SK-N-SH treated with all-trans-retinoic acid at 6 μM for 48 hours (cell line): ENCODE measurements at regions not wholly inside any gene's neighbourhood (a gene's known extent, or its start where the extent isn't known, plus 50 kb on each side); places are given as distances from the start of the nearest gene placed in this dataset.
A peak's percentile ranks its signal among the peaks of the same experiment; 100 is the strongest.

ENCODE experiments used
- ARNTL ChIP-seq: fragments of 450-650 bp; formaldehyde crosslinking; IDR thresholded peaks from 2 replicates; pipeline ENCODE4 v1.5.0; 2020; ENCODE audit warnings: low read depth, mild to moderate bottlenecking, moderate library complexity, borderline replicate concordance
- BACH2 ChIP-seq: fragments of 250-450 bp; sonication (Bioruptor Pico); IDR thresholded peaks from 2 replicates; pipeline ENCODE4 v1.9.0; 2021; ENCODE audit warnings: mild to moderate bottlenecking, borderline replicate concordance
- GLIS3 ChIP-seq: fragments of 250-450 bp; sonication (Bioruptor Pico); IDR thresholded peaks from 2 replicates; pipeline ENCODE4 v1.5.0; 2020; ENCODE audit warnings: mild to moderate bottlenecking, moderate library complexity
- PPARA ChIP-seq: fragments of 250-450 bp; sonication (Bioruptor Pico); IDR thresholded peaks from 2 replicates; pipeline ENCODE4 v1.5.0; 2020; ENCODE audit warnings: mild to moderate bottlenecking, borderline replicate concordance
- RARB ChIP-seq: fragments of 250-450 bp; sonication (Bioruptor Pico); IDR thresholded peaks from 2 replicates; pipeline ENCODE4 v1.8.0; 2021; ENCODE audit warnings: mild to moderate bottlenecking, moderate library complexity
- TCF4 ChIP-seq: fragments of 250-450 bp; sonication (Bioruptor Pico); IDR thresholded peaks from 2 replicates; pipeline ENCODE4 v1.8.0; 2021; ENCODE audit warnings: mild to moderate bottlenecking, moderate library complexity, borderline replicate concordance
- TOX ChIP-seq: fragments of 250-450 bp; sonication (Bioruptor Pico); IDR thresholded peaks from 2 replicates; pipeline ENCODE4 v1.8.0; 2021; ENCODE audit warnings: mild to moderate bottlenecking, moderate library complexity, borderline replicate concordance
- ZFP3 ChIP-seq: fragments of 250-450 bp; sonication (Bioruptor Pico); IDR thresholded peaks from 2 replicates; pipeline ENCODE4 v1.5.0; 2020; ENCODE audit warnings: mild to moderate bottlenecking, moderate library complexity
- ZFP30 ChIP-seq: fragments of 450-650 bp; formaldehyde crosslinking; IDR thresholded peaks from 2 replicates; pipeline ENCODE4 v1.5.0; 2022; ENCODE audit warnings: mild to moderate bottlenecking, moderate library complexity
- ZNF565 ChIP-seq: fragments of 450-650 bp; formaldehyde crosslinking; conservative IDR thresholded peaks from 2 replicates; pipeline ENCODE4 v1.5.0; 2020; ENCODE audit warnings: low read depth, mild to moderate bottlenecking, moderate library complexity
- TF ChIP-seq, protein P1 (sequence below): fragments of 250-450 bp; sonication (Bioruptor Pico); IDR thresholded peaks from 2 replicates; pipeline ENCODE4 v1.8.0; 2020; ENCODE audit warnings: mild to moderate bottlenecking, moderate library complexity, borderline replicate concordance
- TF ChIP-seq, protein P2 (sequence below): fragments of 250-450 bp; sonication (Bioruptor Pico); IDR thresholded peaks from 2 replicates; pipeline ENCODE4 v1.5.1; 2021; ENCODE audit warnings: mild to moderate bottlenecking, moderate library complexity

DNA sequence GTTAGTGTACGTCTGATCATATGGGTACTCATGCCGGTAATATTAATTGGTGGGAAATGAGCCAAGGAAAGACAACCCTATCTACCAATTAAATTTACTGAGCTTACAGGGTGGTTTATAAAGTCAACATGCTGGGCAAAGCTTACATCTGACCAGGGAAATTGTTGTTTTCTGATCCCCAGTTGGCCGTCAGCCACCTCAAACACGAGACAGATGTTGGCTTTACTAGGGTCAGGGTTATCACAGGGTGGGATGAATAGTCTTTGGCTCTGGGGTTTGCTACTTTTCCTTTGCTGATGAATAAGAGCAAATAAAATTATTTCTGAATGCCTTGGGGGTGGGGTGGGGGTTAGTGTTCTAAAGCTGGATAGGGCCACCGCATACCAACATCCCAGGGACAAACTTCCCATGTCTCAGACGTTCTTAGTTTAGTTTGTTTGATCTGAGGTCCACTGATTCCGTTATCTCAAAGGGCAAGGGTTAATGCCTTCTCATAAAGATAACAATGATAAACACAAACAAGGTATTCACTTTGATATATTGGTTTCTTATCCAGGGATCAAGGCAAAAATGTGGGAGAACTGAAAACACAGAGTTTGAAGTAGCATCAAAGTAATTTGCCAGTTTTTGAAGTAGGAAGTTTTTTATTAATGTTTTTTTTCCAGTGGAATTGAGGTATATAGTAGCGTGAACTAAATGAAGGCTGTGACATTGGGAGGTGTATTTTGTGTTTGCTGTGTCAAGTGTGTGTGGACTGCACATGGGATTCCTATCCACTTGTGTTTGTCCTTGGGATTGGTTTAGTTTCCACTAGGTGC, 109.1 kb upstream of the RPS23 start:
- no peak for TF ChIP-seq RARB (CRISPR knock-in tag)
- no peak for TF ChIP-seq TOX
- TF ChIP-seq GLIS3 (CRISPR knock-in tag) = no peak
- no peak for TF ChIP-seq PPARA (CRISPR knock-in tag)
- TF ChIP-seq, protein P1, sequence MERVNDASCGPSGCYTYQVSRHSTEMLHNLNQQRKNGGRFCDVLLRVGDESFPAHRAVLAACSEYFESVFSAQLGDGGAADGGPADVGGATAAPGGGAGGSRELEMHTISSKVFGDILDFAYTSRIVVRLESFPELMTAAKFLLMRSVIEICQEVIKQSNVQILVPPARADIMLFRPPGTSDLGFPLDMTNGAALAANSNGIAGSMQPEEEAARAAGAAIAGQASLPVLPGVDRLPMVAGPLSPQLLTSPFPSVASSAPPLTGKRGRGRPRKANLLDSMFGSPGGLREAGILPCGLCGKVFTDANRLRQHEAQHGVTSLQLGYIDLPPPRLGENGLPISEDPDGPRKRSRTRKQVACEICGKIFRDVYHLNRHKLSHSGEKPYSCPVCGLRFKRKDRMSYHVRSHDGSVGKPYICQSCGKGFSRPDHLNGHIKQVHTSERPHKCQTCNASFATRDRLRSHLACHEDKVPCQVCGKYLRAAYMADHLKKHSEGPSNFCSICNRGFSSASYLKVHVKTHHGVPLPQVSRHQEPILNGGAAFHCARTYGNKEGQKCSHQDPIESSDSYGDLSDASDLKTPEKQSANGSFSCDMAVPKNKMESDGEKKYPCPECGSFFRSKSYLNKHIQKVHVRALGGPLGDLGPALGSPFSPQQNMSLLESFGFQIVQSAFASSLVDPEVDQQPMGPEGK (CRISPR knock-in tag) = no peak
- no peak for TF ChIP-seq BACH2 (CRISPR knock-in tag)
- TF ChIP-seq ZNF565 = no peak
- TF ChIP-seq, protein P2, sequence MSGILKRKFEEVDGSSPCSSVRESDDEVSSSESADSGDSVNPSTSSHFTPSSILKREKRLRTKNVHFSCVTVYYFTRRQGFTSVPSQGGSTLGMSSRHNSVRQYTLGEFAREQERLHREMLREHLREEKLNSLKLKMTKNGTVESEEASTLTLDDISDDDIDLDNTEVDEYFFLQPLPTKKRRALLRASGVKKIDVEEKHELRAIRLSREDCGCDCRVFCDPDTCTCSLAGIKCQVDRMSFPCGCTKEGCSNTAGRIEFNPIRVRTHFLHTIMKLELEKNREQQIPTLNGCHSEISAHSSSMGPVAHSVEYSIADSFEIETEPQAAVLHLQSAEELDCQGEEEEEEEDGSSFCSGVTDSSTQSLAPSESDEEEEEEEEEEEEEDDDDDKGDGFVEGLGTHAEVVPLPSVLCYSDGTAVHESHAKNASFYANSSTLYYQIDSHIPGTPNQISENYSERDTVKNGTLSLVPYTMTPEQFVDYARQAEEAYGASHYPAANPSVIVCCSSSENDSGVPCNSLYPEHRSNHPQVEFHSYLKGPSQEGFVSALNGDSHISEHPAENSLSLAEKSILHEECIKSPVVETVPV (CRISPR knock-in tag) = no peak
- no peak for TF ChIP-seq ZFP3 (CRISPR knock-in tag)
- no peak for TF ChIP-seq ARNTL (CRISPR knock-in tag)
- no peak for TF ChIP-seq ZFP30 (CRISPR knock-in tag)
- peak; percentile 28; the same call in 1 of the 2 replicates for TF ChIP-seq TCF4 (CRISPR knock-in tag)
